Myocyte (in vitro differentiated cells): ENCODE measurements at regions not wholly inside any gene's neighbourhood (a gene's known extent, or its start where the extent isn't known, plus 50 kb on each side); places are given as distances from the start of the nearest gene placed in this dataset.

ENCODE experiments used
- DNase-seq: peaks from one replicate; pipeline ENCODE4 v3.0.0-alpha.2; 2012; ENCODE audit warnings: low read depth

- peak; percentile 69 for DNase-seq
Measured at GRCh38 chr9:111197256-111197655, 132.8 kb downstream of the OR2K2 start.

GRCh38 chr9:111195766-111196165 is 134.3 kb downstream of the OR2K2 start:
- no peak for DNase-seq

GRCh38 chr9:111193095-111193494 is 136.9 kb downstream of the OR2K2 start:
- DNase-seq: no peak

GRCh38 chr9:111192650-111193049 is 137.4 kb downstream of the OR2K2 start:
- no peak for DNase-seq

GRCh38 chr9:111190347-111190746 is 139.7 kb downstream of the OR2K2 start:
- no peak for DNase-seq

GRCh38 chr9:111187376-111187775 is 142.6 kb downstream of the OR2K2 start:
- DNase-seq: no peak

GRCh38 chr9:111186021-111186530 is 143.9 kb downstream of the OR2K2 start:
- no peak for DNase-seq

- no peak for DNase-seq
Measured at GRCh38 chr9:111180811-111181210, 142.5 kb upstream of the LPAR1 start.

- no peak for DNase-seq
Measured at GRCh38 chr9:111179577-111179976, 141.3 kb upstream of the LPAR1 start.

- DNase-seq: peak; percentile 51
Measured at GRCh38 chr9:111178331-111179055, 140.2 kb upstream of the LPAR1 start.

GRCh38 chr9:111176511-111176910 is 138.2 kb upstream of the LPAR1 start:
- no peak for DNase-seq

- no peak for DNase-seq
Measured at GRCh38 chr9:111175350-111175749, 137.1 kb upstream of the LPAR1 start.

- no peak for DNase-seq
Measured at GRCh38 chr9:111167341-111167740, 129.1 kb upstream of the LPAR1 start.

- DNase-seq: no peak
Measured at GRCh38 chr9:111163716-111164389, 125.6 kb upstream of the LPAR1 start.

- no peak for DNase-seq
Measured at GRCh38 chr9:111162026-111162425, 123.8 kb upstream of the LPAR1 start.

GRCh38 chr9:111161015-111161415 is 122.7 kb upstream of the LPAR1 start:
- peak; percentile 74 for DNase-seq

GRCh38 chr9:111158999-111159398 is 120.7 kb upstream of the LPAR1 start:
- no peak for DNase-seq

GRCh38 chr9:111158363-111158762 is 120.1 kb upstream of the LPAR1 start:
- DNase-seq: peak; percentile 56

- DNase-seq: peak; percentile 74
Measured at GRCh38 chr9:111154081-111154562, 115.9 kb upstream of the LPAR1 start.

GRCh38 chr9:111152614-111153406 is 114.5 kb upstream of the LPAR1 start:
- DNase-seq: no peak

GRCh38 chr9:111151537-111151936 is 113.3 kb upstream of the LPAR1 start:
- DNase-seq: peak; percentile 44

GRCh38 chr9:111150181-111150580 is 111.9 kb upstream of the LPAR1 start:
- no peak for DNase-seq
